HepG2 (cell line): ENCODE measurements at regions not wholly inside any gene's neighbourhood (a gene's known extent, or its start where the extent isn't known, plus 50 kb on each side); places are given as distances from the start of the nearest gene placed in this dataset.

Experiments
- ARID3A ChIP-seq: IDR thresholded peaks from 2 replicates; pipeline ENCODE4 v1.6.1; 2012; ENCODE audit warnings: low read depth, low read length, improper control_type of control experiment
- ATF3 ChIP-seq: sonication (generic); formaldehyde crosslinking; IDR thresholded peaks from 2 replicates; pipeline ENCODE4 v1.4.0; 2020; ENCODE audit warnings: missing genetic modification reagents
- CTCF ChIP-seq: sonication (generic); formaldehyde crosslinking; IDR thresholded peaks from 2 replicates; pipeline ENCODE4 v1.5.0; 2020; ENCODE audit warnings: mild to moderate bottlenecking, missing genetic modification reagents, moderate library complexity
- ETV6 ChIP-seq: sonication (generic); formaldehyde crosslinking; conservative IDR thresholded peaks from 2 replicates; pipeline ENCODE4 v1.4.0; 2020; ENCODE audit warnings: missing genetic modification reagents
- REST ChIP-seq, 2 experiments: IDR thresholded peaks; 2 replicates each; pipeline ENCODE4 v1.6.1; 2011 to 2012; ENCODE audit warnings: low read length in 2 of 2, borderline replicate concordance in 1 of 2, low read depth in 1 of 2, mild to moderate bottlenecking in 1 of 2, moderate library complexity in 1 of 2
- THAP7 ChIP-seq: sonication (generic); formaldehyde crosslinking; IDR thresholded peaks from 2 replicates; pipeline ENCODE4 v1.8.1; 2023; ENCODE audit warnings: mild to moderate bottlenecking, missing genetic modification reagents
- ZBTB4 ChIP-seq: sonication (generic); formaldehyde crosslinking; IDR thresholded peaks from 2 replicates; pipeline ENCODE4 v1.4.0; 2020; ENCODE audit warnings: missing genetic modification reagents, mild to moderate bottlenecking, borderline replicate concordance
- ZNF383 ChIP-seq: sonication (generic); formaldehyde crosslinking; IDR thresholded peaks from 2 replicates; pipeline ENCODE4 v1.4.0; 2020; ENCODE audit warnings: missing genetic modification reagents, mild to moderate bottlenecking, borderline replicate concordance

- TF ChIP-seq THAP7 (CRISPR knock-in tag) (no peak), CTCF (CRISPR knock-in tag) (no peak), ZNF383 (CRISPR knock-in tag) (no peak), REST (IDR thresholded peaks at IDR 0.05; ENCODE audit: borderline replicate concordance in 1 of 2, low read depth in 1 of 2, low read length in 2 of 2) (no peak), ZBTB4 (no peak), ARID3A (no peak), ATF3 (CRISPR knock-in tag) (no peak), ETV6 (CRISPR knock-in tag) (no peak)
Observed at GRCh38 chr9:1231998-1232919, 182.1 kb downstream of the DMRT2 start.
